KBM-7 (cell line): ENCODE measurements at regions not wholly inside any gene's neighbourhood (a gene's known extent, or its start where the extent isn't known, plus 50 kb on each side); places are given as distances from the start of the nearest gene placed in this dataset.

ENCODE experiments used
- DNase-seq: peaks from one replicate; pipeline ENCODE4 v3.0.0-alpha.2; 2015
- in situ Hi-C: fragments of 300-500 bp; cut with MboI; formaldehyde crosslinking; loops from 2 replicates; pipeline ENCODE4 v1.14.3; 2020; ENCODE audit warnings: low sequenced_read_pairs, low pct_unique_long_range_greater_than_20kb, mixed read lengths

DNA sequence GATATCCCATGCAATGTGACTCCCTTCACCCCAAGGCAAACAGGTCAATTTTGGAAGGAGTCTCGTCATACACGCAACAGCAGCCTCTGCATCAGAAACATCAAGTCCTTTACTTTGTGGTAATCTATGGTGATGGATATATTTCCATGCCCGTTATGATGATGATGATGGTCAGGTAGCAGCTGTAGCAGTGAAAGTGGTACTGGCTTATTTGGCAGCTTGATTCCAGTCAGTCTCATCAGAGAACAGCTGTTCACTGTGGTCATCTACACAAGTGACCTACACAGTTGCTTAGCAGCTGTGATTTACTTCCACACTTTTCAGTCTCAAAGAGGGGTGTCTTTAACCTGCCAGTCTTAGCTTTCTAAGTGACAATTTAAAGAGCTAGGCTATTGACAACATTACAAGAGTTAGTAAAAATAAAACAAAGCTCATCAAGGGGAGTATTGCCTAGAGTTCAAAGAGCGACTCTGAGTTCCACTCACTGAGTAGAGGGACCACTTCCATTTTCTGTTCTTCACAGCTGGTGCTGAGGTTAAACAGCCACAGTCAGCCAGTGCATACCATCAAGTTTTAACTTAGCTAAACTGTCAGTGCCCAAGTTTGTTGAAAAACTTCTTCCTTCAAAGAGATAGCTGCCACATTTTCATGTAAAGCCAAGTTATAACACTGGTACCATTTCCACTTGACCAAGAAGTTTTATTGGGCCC, 587.4 kb upstream of the KCNMB2 start:
- no peak for DNase-seq
- in situ Hi-C loops = no loop called here

- DNase-seq = no peak
- in situ Hi-C loops = no loop called here
Measured at GRCh38 chr3:177959188-177959587, 577.0 kb upstream of the KCNMB2 start.

DNA sequence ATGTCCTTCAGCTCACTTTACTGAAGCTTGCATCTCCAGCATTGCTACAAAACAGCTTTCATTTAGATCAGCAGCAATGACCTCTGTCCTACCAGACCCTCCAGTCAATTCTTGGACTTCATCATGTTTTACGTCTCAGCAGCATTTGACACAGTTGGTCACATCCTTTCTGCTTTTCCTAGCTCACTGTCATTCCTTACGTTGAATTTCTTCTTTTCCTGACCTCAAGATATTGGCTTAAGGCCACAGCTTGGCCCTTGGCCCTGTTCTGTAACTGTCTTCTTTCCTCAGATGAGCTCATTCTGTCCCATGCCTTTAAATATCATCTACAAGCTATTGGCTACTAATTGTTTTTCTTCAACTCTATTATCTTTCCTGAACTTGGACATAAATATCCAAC, 576.2 kb upstream of the KCNMB2 start:
- in situ Hi-C loops = no loop called here
- DNase-seq = no peak

- no peak for DNase-seq
- in situ Hi-C loops = no loop called here
Measured at GRCh38 chr3:177960722-177961121, 575.5 kb upstream of the KCNMB2 start.

GRCh38 chr3:177961784-177962183, 574.5 kb upstream of the KCNMB2 start:
- in situ Hi-C loops = no loop called here
- no peak for DNase-seq

GRCh38 chr3:177966493-177966892, 569.7 kb upstream of the KCNMB2 start:
- in situ Hi-C loops = no loop called here
- DNase-seq = no peak

GRCh38 chr3:177968891-177969290, 567.3 kb upstream of the KCNMB2 start:
- DNase-seq = no peak
- in situ Hi-C loops = no loop called here

- DNase-seq = no peak
- in situ Hi-C loops = no loop called here
Measured at GRCh38 chr3:177973241-177973840, 562.9 kb upstream of the KCNMB2 start.

DNA sequence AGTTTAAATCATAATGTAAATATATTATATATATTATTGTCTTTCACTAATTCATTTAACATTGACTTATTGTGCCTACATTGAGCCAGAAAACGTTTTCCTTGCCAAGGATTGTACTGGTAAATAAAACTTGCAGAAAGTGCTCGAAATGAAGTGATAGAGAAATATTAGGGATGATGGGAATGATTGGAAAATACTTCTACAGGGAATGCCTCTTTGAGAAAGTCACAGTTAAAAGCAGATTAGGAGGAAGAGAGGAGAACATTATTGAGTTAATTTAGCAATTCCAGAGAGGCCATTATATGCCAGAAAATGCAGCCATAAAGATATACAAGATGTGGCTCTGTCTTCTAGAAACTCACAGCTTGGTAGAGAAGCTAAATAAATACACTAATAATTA, 560.0 kb upstream of the KCNMB2 start:
- DNase-seq = no peak
- in situ Hi-C loops = no loop called here

GRCh38 chr3:177976866-177977265, 559.4 kb upstream of the KCNMB2 start:
- in situ Hi-C loops = no loop called here
- no peak for DNase-seq

GRCh38 chr3:177977381-177978158, 558.7 kb upstream of the KCNMB2 start:
- in situ Hi-C loops = no loop called here
- no peak for DNase-seq

DNA sequence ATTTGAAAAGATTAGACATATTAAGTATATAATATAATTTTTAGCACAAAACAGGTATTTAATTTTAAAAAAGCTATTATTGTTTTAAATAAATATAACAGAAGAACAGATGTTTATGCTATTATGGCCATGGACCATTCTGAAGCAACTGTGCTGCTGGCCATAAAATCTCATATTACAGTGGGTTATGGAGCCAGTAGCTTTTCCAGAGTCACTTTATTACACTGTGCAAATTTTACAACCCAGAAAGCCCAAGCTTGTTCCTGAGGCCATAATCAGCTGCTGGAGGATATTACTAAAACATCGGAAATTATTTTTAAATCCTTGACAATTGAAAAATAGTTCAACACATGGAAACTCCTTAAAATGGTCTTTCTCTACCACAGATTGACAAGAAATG, 557.3 kb upstream of the KCNMB2 start:
- DNase-seq = no peak
- in situ Hi-C loops = no loop called here

DNA sequence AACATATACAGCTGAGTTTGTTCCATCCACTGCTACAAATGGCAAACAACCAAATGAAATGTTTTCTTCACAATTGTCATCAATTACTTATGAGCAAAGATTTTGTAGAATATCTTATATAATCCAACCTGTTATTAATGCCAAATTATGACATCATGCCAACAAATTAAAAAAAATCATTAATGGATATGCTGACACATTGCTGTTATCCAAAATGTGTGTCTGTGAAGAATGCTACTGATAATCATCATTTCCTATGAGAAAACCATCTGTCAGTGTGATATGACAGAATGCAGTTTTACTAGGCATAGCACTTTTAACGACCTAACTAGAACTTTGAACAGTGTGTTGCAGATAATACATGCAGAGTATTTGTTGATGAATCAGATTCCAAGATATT, 556.5 kb upstream of the KCNMB2 start:
- in situ Hi-C loops = no loop called here

GRCh38 chr3:177981576-177981975, 554.7 kb upstream of the KCNMB2 start:
- in situ Hi-C loops = no loop called here
- no peak for DNase-seq

More for the DNA sequence above, 556.5 kb upstream of the KCNMB2 start:
- DNase-seq = no peak

GRCh38 chr3:177982034-177982433, 554.2 kb upstream of the KCNMB2 start:
- no peak for DNase-seq
- in situ Hi-C loops = no loop called here

GRCh38 chr3:177983320-177983719, 552.9 kb upstream of the KCNMB2 start:
- in situ Hi-C loops = no loop called here
- no peak for DNase-seq

DNA sequence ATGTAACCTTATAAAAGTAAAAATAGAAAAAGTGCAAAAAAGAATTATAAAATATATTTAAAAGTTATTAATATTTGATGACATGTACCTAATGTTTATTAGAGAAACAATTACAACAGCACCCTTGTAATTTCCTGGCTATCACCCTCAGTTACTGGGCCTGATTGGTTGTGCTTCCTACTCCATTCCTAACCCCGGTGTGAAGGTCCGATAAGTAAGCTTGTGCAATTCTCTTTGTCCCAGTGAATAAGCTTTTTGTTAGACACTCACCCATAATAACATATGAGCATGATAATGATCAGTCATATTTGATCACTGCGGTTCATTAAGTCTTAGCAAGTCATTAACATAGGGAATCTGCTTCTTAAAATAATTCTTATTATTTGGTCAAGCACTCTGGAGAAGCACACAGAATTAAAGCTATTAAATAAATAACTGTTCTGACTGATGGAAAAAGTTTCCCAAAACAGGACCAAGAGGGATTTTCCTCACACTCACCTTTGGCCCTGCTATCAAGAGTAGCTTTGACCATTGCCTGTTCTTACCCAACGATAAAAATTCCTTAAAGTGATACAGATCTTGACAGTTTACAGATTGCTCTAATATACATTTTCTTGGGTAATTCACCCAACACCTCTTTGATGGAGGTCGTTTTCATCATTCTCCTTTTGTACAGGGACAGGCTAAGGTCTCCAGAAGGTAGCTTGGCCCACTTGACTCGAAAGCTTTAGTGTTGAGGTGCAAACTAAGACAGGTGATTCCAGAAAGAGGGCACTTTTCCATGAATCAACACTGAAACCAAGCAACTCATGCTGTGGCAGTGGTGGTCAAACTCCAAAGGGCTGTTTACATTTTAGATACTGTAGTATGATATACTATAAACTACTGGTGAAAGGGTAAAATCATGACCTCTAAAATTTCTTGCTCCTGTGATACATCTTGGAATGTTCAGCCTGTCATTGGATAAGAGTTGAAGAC, 543.0 kb upstream of the KCNMB2 start:
- DNase-seq = no peak
- in situ Hi-C loops = no loop called here

- in situ Hi-C loops = no loop called here
- DNase-seq = no peak
Measured at GRCh38 chr3:177994976-177995375, 541.3 kb upstream of the KCNMB2 start.

GRCh38 chr3:177995381-177996085, 540.7 kb upstream of the KCNMB2 start:
- in situ Hi-C loops = no loop called here
- no peak for DNase-seq
